GM19372 (cell line): ENCODE measurements at regions not wholly inside any gene's neighbourhood (a gene's known extent, or its start where the extent isn't known, plus 50 kb on each side); places are given as distances from the start of the nearest gene placed in this dataset.
"Not testable (repeated sequence)": the region's sequence is repeated elsewhere in the genome, so short reads cannot be mapped to it uniquely, and the experiment has no call there.

Experiments used
- ATAC-seq: cut with Tn5 transposase; IDR thresholded peaks from one replicate; pipeline ENCODE4 v1.9.1; 2021; ENCODE audit warnings: mild to moderate bottlenecking, low read depth, moderate library complexity; ENCODE audit not compliant: unreplicated experiment

DNA sequence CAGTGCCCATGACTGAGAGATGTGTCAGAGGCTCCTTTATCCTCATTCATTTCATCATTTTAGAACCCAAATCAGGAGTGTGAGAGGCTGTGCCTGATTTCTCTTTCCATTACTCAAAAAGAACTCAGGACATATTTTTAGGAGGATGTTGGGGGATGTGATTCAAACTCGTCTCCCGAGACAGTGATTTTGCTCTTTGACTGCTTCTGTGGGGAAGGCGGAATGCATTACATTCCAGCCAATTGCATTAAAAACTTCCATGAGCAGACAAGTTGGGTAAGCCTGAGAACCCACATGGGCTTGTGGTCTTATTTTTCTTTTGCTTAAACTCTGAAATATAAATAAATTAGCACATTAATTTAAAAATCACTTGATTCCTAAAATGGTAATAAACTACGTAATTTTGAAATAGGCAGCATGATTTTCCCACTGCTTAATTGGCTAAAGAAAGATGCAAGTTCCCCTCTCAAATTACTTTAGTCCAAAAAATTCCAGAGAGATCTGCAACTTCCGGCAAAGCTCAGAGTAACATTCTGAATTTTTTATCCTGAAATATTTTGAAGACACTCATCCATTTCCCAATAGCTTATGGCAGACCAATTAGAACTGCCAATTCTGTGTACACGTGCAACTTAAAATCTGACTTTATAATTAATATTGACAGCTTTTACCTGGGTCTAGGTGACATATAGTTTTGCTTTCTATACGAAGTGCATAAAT is 185.6 kb downstream of the C7orf25 start:
- ATAC-seq, result no peak

DNA sequence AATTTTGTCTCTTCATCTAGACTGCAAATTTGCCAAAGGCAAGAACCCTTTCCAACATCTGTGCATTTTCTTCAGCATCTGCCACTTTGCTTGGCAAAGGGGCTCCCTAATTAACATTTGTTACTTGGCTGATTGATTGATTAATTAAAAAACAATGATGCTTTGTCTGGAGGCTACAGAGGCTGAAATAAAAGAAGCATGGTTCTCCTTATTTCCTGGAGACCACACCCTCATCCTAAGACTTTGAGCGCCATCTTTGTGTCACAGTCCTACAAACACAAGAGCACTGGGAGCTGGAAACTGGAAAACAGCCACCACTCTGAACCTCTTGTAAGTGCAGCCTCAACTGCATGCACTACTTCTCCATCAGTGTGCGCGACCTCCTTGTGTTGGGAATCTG is 189.2 kb downstream of the C7orf25 start:
- ATAC-seq, result no peak

DNA sequence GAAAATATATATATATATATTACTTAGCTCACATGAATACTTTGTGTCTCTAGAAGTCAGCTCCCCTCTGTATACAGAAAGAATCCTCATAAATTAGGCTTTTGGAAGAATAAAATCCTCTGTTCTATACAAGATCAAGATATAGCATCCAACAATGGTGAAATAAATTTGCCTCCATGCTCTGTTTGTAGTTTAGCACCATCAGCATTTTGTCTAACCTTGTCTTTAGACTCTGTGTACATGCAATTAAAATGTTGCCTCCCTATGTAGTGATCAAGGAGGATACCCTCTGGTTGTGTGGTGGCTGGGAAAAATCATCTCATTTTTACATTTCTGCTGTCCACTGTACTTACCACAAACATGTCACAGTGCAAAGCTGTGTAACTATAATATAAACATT is 189.7 kb downstream of the C7orf25 start:
- no peak for ATAC-seq

DNA sequence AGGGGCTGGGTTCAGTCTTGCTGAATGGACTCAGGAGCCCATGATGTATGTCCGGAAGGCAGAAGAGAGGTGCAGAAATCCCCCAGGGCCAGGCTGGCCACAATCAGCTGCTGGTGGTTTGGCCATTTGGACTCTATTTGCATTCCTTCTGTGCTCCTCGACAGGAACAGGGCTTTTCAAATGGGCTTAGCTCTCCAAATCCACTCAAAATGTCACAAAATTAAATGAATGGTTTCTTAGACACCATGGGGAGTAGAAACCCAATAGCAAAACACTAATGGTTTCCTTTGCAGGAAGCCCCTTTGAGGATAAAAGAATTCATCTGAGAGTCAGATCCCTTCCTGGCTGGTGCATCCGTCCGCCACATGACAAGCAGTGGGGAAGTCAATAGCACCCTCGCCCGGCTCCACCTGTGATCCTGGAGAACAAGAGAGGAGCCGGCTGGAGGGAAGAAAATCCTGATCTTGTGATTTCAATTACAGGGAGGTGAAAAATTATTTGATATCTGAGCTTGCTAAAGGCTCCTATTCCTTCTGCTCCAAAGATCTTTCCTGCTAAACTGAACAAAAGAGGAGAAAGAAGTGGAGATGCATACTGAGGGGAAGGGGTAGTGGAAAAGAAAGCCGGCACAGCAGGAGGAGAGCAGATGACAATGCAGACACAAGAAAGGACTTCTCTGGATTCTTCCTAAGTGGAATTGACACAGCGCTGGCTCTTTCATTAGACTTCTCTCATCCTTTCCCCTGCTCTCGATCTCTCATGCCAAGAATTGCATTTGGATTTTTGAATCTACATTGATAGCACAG is 190.7 kb downstream of the C7orf25 start:
- ATAC-seq, result no peak

DNA sequence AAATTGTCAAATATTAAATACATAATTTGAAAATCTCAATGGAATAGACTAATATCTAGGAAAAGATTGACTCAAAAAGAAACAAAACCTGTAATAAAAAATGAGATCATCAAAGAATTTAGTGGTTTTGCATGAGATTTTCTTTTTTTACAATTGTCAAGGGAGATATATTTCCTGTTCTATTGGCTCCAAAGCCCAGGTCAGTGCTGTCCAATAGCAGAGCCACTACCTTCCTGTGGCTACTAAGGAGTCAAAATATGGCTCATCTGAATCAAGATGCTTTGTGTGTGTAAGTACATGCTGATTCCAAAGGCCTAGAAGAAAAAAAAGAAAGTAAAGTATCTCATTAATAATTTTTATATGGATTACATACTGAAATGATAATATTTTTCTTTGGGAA is 191.9 kb downstream of the C7orf25 start:
- no peak for ATAC-seq

DNA sequence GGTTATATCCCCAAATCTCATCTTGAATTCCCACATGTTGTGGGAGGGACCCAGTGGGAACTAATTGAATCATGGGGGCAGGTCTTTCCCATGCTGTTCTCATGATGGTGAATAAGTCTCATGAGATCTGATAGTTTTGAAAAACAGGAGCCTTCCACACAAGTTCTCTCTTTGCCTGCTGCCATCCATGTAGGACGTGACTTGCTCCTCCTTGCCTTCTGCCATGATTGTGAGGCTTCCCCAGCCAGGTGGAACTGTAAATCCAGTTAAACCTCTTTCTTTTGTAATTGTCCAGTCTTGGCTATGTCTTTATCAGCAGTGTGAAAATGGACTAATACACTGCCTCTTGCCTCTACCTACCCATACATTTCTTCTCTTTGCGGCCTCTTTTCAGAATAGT is 193.4 kb downstream of the C7orf25 start:
- not testable (repeated sequence) for ATAC-seq

DNA sequence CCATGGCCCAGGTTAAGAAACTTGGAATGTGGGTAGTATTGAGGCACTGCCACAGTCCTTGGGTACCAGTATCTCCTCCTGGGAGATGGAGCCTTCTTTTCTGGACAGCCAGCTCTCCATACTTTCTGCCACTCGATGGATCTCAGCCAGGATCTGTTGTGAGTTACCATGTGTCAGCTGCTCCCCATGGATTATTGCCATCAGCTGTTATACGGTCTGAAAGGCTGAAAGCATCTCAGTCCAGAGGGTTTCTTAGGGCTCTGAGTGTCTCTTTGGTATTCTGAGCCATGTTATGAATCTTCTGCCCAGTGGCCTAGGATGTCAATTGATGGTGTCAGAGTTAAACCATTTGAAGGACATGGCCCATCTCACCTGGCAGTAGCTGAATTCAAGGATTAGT is 197.5 kb downstream of the C7orf25 start:
- no peak for ATAC-seq

DNA sequence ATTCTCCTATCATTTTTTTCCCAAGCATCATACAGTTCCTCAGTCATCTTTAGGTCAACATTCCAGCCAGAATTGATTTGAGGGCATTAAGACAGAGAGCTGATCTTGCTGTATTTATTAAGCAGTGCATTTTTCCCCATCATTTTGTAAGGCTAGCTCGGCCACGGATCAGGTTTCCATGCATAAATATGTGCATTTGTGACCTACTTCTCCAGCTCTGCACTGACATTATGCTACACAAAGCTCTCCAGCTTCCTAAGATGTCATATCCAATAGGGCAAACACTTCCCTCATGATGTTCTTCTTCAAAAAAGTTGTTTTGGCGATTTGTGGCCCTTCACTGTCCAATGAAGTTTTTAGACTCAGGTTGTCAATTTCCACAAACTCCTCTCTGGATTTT is 202.6 kb downstream of the C7orf25 start:
- no peak for ATAC-seq

DNA sequence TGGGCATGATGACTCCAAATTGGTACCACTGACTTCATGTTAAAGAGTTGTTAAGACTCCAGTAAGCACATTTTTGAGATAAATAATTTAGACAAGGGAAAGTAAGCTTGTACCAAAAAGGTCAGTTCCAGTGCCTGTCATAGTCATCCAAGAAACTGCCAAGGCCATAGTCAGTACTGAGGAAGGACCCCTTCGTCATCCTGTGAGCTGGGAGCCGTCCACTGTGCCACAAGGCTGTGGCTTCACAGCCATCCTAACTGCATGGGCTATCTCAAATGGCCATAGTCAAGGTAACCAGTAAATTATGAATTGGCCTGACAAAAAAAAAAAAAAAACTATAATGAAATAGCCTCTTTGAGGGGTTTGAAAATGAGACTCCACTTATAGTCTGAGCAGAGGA is 207.2 kb downstream of the C7orf25 start:
- no peak for ATAC-seq

DNA sequence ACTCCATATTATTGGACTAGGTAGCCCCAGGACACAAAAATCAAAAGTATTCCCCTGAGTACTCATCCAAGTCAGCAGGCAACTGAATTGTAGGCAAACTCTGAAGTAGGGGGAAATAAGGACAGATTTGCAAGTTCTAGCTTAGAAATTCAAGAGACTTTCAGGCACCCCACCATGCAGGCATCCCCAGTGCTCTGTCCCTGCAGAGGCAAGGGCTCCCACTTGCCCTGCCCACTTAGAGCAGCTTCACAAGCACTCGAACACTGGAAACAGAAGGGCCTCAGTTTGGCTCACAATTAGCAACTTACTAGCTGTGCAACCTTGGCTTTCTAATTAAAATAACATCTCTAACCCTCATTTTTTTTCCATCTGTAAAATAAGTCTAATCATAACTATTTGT is 209.2 kb downstream of the C7orf25 start:
- no peak for ATAC-seq

DNA sequence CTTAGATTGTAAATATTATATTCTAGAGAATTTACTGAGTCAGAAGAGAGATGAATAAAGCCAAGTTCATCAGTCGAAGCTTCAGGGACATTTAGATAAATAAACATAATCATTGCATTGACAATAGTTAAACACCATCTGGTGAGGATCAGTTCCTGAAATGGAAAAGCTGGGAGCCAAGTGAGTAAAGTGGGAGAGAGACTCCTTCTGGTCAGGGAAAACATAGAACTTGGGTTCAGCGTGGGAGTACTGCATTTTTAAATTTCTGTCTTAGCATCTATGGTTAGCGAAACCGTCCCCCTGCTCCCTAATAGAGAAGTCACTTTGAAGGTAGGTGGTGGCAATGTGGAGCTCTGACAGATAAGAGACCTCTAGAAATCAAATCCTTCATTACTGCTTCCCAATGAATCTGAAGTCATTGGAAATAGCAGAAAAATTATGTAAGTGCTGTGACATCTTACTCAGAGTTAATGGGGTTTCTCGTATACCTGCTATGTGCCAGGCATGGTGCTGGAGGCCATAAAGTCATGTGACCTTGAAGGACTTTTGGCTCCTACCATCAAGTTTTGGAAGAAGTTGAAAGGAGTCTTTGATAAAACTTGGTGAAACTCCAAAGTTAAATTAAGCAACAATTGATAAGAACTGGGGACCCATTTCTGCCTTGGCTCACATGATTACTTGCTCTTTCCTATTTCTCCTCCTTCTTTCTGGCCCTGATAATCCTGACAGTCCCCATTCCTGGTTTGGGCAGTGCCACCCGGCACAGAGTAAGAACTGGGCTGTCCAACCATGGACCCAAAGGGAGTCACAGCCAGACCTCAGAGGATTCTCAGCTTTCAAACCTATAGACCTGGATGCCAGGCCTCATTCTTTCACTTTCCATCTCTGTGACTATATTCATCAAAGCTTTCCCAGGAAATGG is 211.2 kb downstream of the C7orf25 start:
- ATAC-seq, result no peak

DNA sequence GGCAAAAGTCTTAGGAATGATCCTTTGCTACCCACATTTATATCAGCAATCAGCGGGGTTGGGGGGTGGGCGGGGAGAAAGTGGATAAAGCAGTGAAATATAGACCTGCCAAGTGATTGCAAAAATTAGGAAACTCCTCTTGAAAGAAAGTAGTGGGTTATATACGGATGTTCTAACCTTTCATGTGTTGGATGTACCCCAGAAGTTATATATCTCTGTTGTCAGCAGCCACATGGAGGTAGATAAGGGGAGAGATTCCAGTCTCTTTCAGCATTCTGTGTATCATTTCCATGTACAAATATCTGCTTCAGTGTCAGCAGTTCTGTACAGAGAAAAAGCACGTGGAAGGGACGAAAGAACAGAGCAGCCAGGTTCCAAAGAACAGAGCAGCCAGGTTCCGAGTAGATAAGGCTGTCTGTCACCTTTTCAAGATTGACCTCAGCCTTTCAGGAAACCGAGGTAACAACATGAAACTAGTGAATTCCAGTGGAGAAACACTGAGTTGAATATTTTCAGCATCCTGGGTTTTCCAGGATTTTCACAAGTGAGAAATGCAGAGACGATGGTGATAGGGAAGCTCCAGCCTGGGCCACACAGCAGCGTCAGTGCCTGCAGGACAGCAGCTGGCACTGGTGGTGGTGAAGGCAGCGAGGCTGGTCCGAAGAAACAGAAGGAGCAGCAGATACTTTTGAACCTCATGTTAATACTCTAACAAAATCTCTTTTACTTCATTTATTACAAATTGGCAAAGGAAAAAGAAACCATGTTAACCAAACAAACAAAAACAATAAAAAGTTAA is 212.3 kb downstream of the C7orf25 start:
- ATAC-seq, result no peak

DNA sequence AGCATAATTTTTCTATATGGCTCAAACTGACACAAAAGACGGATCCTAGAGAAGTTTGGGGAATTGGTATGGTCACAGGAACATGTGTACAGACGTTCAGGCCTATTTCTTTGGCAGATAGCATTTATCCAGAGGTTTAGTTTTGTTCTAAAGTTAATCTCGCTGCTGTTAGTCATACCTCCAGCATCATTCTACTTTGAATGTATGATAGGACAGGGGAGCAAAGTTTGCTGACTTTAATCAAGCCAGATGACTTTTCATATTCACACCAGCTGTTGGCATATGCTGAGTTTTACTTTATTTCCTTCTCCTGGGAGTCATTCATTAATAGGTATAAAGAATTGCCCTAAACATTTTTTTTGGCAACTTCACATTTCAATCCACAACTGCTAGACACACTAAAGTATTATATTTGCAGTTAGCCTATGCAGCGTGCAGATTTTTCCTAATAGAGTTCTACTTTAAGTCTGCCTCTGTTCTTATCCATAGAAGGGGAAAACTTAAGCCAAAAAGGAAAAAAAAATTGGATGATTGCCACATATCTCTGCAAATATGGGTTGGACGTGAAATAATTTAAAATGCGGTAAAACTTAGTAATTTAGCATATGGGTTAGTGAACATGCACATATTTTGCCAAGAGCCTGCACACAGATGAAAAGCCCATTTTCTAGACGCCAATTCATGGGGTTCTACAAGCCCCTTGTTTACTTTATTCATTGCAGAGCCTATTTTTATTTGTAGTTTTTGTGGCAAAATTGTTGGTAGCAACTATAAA is 213.1 kb downstream of the C7orf25 start:
- no peak for ATAC-seq

DNA sequence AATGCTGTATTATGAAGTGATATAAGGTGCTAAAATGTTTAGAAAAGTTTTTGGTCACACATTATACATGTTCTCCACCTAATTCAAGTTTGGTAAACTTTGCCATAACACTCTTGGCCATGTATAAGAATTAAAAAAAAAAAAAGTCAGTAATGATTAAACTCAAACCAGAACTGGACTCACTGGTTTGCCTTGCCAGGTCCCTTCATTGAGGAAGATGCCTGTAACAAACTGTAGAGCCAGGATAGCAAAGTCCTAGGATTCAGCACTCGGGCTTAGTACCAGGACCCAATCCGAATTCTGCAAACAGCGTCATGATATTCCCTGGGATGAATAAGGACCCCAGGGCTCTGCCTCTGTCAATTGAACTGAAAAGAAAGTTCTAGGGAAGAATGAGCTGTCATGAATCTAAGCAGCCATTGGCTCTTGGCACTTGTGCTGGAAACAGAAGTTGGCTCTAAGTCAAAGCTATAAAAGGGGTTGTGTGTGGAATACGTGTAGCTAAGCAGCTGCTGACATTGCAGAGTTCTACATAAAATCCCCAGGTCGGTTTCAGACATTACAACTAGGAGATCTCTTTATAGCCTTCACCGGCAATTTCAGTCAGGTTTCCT is 216.9 kb downstream of the C7orf25 start:
- no peak for ATAC-seq

DNA sequence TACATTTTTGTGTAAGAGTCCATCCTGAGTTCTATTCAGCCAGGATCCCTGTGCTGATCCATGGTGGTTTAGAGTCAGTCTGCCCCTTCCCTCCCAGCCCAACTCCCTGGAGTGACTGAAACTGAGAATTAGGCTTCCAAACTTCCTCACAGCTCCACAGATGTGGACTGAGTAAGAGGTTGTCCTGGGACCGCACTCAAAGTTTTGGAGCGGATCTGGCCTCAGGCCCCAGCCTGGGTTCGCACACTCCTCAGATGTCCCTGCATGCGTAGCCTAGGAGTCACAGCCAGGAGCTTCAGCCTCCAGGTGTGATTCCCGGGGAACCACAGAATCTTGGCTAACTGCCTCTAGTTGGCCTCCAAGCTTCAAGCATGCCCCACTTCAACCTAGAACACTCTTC is 218.1 kb downstream of the C7orf25 start:
- ATAC-seq, result no peak

DNA sequence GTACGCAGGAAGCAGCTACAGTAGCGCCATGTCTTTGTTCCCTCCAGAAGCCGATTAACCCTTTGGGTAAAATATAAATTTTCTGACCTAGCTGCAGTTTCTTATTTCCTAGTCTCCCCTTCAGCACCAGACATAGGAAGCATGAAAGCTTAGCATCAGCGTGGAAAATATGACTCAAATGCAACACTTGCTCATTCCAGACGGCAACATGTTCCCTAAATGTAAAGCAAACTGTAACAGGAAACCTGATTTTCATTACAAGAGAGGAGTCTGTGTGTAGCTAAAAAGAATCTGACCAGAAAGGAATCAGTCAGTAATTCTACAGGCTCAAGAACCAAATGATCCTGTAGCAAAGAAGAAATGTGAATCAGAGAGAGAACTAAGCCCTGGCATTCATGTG is 219.2 kb downstream of the C7orf25 start:
- no peak for ATAC-seq

DNA sequence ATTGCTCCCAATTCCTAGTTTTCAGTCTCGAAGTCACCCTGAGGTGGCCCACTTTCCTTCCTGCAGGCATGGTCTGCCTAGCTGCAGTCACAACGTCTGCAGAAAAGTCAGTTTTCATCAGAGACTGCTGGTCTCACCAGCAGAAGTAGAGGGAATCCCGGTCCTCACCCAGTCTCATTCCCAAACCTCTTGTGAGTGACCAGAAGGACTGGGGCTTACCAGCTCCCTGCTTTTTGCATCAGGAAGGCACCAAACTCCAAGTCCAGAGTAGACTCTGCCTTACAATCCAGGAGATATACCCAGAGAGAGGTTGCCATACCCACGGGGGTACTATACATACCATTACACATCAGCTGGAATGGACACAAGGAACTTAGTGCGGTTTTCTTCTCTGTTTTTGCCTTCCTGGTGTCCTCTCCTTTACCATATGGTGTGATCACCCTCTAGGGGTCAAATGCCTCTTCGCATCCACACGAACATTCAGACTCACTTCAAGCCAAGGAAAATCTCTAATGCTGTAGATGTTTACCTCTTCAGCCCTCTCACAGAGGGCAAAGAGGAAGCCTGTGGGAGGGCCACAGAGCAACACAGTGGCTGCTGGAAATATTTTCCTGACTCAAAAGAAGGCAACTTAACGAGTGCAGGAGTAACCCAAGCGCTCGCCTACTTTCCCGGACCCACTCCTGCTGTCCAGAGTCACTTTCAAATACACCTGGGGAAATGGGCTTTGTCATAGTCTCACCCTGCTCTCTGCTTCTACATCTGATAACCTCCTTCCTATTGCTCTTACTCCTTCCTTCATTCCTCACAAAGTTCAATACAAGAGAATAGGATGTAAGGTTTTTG is 220.9 kb downstream of the C7orf25 start:
- ATAC-seq, result no peak

DNA sequence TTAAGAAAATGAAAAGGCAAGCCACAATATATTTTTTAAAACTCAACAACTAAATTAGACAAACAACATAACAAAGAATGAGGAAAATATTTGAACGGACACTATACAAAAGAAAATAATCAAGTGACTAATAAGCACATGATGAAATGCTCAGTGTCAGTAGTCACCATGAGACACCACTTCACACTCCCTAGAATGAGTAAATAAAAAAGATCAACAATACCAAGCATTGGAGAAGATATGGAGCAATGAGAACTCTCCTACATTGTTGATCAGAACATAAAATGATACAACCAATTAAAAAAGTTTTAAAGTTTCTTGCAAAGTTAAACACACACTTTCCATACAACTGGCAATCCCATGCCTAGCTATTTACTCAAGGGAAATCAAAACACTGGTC is 222.2 kb downstream of the C7orf25 start:
- no peak for ATAC-seq
